NCI-H82 (cell line): ENCODE measurements at regions not wholly inside any gene's neighbourhood (a gene's known extent, or its start where the extent isn't known, plus 50 kb on each side); places are given as distances from the start of the nearest gene placed in this dataset.

ENCODE experiments used
- DNase-seq: peaks from one replicate; lab custom pipeline; 2025; lab: John Stamatoyannopoulos, UW

- DNase-seq, result no peak
Measured at GRCh38 chr1:185581020-185581419, 153.2 kb upstream of the HMCN1 start.

- no peak for DNase-seq
Measured at GRCh38 chr1:185578293-185578692, 155.9 kb upstream of the HMCN1 start.

- no peak for DNase-seq
Measured at GRCh38 chr1:185574139-185574875, 159.9 kb upstream of the HMCN1 start.

GRCh38 chr1:185573677-185574076 is 160.5 kb upstream of the HMCN1 start:
- no peak for DNase-seq

DNA sequence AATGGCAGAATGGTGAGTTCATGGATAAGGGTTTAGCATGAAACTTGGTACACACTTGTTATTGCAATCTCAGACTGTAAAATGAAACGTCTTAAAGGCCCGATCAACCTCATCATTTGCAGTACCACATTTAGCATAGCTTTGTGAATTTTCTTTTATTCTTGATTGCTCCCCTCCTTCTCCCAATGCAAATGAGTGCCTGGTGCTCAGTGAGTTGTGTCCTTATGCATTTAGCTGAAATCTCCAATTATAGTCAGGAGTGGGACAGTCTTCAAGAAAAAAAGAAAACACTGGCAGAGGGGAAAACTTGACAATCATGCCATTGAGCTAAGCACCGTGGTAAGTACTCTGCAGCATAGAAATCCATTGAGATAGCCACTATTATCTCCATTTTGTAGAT is 161.0 kb upstream of the HMCN1 start:
- DNase-seq, result no peak

DNA sequence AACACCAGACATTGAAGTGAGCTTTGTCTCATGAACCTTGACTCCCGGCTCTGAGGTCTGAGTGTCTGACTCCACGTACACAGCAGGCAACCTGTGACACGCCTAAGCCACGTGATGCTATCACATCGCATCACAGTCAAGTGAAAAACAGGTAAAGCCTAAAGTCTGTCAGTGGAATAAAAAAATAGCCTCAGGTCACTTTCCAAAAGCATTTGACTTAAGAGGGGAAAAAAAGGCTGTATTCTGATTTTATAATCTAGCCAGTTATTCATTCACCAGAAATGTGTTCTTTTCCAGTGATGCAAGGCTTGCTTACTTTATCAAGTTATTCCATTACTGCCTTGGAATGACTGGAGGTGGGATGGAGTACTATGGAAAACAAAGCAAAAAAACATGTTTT is 163.2 kb upstream of the HMCN1 start:
- no peak for DNase-seq

- DNase-seq, result no peak
Measured at GRCh38 chr1:185568155-185569123, 165.8 kb upstream of the HMCN1 start.

DNA sequence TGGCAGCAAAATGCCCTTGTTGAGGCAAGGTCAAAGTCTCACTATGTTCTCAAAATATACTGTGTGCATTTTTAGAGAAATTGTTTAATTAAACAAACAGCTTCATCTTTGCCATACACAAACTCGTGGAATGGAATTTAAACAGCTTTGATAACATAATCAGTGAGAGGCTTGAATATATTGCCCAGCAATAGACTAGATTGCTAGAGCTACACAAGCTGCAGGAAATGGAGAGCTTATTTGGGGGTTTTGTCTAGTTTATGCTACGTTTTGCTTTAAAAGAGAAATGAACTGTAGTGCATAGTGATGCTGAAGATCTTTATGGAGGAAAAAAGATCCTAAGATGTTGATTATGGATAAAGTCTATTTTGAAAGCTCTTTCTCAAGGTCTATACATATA is 166.8 kb upstream of the HMCN1 start:
- DNase-seq, result no peak

DNA sequence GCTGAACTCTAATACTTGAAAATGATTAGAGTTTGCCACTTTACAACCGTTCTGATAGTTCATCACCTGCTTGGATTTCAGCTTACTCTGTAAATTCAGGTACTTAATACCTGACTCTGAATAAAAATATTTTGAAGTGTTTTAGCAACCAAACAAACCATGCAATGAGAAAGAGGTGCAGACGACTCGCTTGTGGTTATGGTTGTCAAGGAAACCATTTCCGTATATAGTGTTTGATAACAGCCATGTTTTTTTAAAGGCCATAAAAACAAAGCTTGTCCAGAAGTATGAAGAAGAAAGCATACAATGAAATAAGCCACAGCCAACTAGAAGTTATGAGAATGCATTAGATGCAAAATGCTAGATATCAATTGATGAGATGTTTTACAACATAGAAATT is 167.2 kb upstream of the HMCN1 start:
- DNase-seq, result no peak

DNA sequence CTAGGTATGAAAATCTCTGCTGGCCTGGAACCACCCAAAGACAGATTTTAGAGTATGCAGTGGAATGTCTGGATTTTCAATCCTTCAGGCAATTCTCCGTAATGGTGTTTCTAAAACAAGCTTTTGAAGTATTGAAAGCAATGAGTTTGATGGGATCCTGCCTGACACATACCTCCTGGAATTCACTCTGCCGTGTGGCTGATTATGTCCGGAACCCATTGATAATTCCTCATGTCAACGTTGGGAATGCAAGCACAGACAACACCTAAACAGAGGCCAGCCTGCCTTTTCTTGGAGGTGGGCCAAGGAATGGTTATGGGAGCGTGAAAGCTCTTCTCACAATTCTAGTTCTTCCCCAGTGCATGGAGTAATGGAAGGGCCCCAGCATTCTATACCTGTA is 168.9 kb upstream of the HMCN1 start:
- no peak for DNase-seq

GRCh38 chr1:185564816-185565215 is 169.4 kb upstream of the HMCN1 start:
- no peak for DNase-seq

DNA sequence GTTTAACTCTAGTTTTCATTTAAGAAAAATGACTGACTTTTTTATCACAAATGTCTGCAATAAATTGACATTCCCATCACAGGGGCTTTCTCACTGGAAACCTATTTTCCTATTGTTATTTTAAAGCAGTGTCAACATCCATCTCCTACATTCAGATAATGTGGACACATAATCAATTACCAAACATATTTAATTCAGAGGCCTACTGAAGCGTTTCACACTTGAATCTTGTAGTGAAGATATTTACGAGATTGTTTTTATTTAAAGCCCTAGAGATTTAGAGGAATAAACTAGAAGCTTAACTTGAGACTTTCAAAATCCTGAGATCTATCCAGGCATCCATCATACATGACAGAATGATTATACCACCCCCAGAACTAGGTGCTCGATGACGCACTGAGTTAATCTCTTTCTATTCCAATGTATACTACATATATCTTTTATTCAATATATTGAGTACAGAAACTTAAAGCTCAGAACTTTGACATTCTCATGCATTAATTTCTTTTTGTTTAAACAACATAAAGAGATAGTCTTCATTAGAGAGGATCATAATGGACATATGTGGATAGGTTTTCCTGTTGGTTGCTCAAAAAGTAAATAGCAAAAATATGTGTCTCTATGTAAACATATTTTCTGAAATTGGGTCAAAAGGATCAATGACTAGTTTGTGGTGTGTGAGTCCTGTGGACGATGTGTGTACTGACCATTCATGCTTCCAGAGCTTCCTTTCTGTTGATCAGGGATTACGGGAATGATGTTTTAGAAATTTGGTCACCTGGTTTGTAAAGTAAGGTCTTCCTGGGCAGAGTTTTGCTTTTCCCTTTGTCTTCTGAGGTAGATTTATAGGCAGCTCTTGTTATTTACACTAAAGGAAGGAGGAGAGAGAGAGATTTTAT is 171.5 kb upstream of the HMCN1 start:
- DNase-seq, result peak; percentile 42

- DNase-seq, result no peak
Measured at GRCh38 chr1:185561629-185562028, 172.6 kb upstream of the HMCN1 start.

DNA sequence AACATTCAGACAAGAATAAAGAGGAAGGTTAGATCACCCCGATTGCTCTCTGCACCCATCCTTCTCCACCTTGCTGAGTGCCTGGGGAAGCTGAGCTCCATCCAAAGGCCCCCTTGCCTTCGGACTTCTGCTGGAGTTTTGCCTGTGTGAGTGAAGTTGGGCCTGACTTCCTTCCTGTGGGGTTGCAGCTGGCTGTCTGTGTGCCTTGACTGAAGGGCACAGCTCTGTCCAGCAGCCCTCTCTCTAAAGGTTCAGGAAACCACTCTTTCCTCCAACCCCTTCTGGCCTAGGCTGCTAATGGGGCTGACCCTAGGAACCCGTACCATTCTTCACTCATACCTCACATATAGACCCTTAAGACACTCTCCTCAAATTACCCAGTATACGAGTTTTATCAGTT is 173.4 kb upstream of the HMCN1 start:
- DNase-seq, result no peak

DNA sequence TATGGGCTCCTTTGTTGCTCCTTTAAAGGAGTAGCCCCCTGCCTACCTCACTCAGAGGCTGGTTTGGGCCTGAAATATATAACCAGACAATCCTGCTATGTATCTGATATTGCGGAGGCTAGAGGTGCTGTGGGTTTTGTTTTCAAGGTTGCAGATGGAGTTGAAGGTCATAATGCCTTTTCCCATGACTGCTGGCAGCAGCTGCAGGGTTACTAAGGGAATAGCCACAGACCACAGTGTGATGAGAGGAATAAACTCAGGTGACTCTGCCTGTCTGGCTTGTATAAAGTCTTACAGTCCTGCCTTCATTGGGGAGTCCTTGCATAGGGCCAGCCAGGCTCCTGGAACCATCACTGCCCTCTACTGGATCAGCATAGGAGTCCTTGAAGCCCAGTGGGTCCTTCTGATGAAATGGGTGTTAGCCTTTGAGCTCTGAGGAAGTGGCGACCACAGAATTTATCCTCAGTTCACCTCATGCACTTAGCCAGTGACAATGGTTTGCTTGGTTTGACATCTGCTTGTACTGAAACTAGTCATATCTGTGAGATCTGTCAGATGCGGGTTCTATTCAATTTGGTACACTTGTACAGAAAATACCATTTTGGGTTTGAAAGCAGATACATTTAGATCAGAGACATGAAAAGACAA is 174.4 kb upstream of the HMCN1 start:
- DNase-seq, result peak; percentile 62

DNA sequence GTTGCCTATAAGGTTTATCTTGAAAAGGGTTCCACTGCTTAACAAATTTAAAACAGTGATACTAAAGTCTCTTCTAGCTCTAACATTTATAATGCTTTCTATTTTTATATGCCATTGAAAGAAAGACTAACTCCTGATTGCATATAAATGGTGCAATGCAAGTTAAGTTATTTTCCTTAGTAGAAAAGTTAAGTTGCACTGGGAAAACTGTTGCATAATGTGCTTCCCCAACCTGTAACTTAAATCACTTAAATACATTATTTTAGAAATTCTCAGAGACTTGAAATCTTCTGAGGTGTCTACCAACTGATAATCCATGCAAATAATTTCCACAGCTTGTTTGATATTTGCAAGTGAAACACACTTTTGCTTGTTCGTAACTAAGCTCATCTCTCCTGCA is 175.0 kb upstream of the HMCN1 start:
- no peak for DNase-seq

DNA sequence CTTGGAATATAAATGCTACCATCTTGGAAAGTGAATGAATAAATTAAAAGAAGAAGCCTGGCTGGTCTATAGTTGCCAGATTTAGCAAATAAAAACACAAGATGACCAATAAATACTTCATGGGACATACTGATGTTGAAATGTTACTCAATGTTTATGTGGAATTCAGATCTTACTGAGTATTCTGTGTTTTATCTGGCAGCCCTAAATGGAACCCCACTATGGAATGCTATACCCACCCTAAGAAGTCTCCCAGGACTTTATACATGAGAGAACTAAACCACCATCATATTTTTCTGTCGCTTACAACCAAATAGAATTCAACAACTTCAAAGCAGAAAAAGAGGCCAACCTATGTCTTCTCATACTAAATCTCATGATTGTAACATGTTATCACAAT is 177.6 kb upstream of the HMCN1 start:
- DNase-seq, result no peak

DNA sequence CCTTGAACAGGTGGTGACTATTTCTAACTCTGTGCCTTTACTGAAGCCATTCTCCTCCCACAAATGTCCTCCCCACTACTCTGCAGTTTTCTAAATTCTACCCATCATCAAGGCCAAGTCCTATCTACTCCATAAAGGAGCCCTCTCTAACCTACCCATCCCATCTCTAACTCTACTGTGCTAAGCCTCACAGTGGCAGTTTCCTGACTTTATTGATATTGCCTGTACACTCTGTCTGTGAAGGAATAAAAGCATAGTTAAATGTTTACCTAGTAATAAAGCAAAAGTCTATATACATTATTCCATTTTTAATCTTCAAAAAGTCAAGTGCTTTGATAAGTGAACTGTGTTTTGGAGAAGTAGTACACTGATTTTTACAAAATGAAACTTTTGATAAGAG is 178.4 kb upstream of the HMCN1 start:
- no peak for DNase-seq

DNA sequence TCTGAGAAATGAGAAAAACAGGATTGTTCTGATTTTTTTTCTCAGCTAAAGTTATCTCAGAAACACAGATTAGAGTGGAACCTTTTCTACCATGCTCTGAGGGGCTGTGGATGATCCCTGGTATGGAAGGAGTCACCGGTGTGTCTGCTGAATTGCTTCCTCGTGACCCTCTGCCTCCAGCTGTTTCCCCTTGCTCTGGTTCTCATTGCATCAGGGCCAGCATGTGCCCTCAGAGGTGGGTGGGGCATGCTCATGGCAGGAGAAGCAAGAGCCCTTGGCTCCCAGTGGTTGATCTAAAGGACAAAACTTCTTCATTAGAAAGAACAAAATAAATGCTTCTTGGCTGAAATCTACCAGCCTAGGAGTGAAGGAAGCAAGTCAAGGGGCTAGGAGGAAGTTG is 183.2 kb upstream of the HMCN1 start:
- no peak for DNase-seq

- DNase-seq, result no peak
Measured at GRCh38 chr1:185549906-185550305, 184.3 kb upstream of the HMCN1 start.

DNA sequence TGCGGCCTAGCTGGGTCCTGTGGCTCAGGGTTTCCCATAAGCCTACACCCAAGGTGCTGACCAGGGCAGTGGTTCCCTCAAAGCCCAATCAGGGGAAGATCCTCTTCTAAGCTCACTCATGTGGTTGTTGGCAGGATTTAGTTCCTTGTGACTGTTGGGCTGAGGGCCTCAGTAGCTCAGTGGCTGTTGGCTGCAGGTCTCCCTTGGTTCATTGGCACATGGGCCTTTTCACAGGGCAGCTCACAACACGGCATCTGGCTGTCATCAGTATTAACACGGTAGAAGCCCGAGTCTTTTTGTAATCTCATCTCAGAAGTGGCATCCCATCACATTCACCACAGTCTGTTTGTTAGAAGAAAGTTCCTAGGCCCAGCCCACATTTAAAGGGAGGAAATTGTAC is 188.2 kb upstream of the HMCN1 start:
- DNase-seq, result no peak

GRCh38 chr1:185541871-185542301 is 192.3 kb upstream of the HMCN1 start:
- DNase-seq, result no peak
